PC-3 (cell line): ENCODE measurements at regions not wholly inside any gene's neighbourhood (a gene's known extent, or its start where the extent isn't known, plus 50 kb on each side); places are given as distances from the start of the nearest gene placed in this dataset.
"Not testable (repeated sequence)": the region's sequence is repeated elsewhere in the genome, so short reads cannot be mapped to it uniquely, and the experiment has no call there.

ENCODE experiments used
- ATAC-seq: fragments of 200-7000 bp; cut with Tn5 transposase; 2 replicates; pipeline ENCODE4 v1.9.1; 2020; ENCODE audit warnings: mild to moderate bottlenecking, moderate library complexity
- BruUV-seq: library from RNA; stranded (reverse); fragments of 400-500 nt; replicated peaks from 2 replicates; lab custom pipeline; 2021; lab: Mats Ljungman, UMichigan
- CTCF ChIA-PET: fragments of 300-600 bp; sonication (Branson Sonifier 250); formaldehyde crosslinking; loops from one replicate; lab custom pipeline; 2022; ENCODE audit warnings: antibody characterized with exemption; lab: Charles Lee
- POLR2A ChIA-PET: fragments of 300-600 bp; sonication (Branson Sonifier 250); formaldehyde crosslinking; loops from one replicate; lab custom pipeline; 2022; ENCODE audit warnings: antibody characterized with exemption; ENCODE audit not compliant: unreplicated experiment; lab: Charles Lee
- DNase-seq: peaks from one replicate; pipeline ENCODE4 v3.0.0-alpha.2; 2015
- H2AFZ ChIP-seq: fragments of 300-600 bp; sonication (generic); 2 replicates; pipeline ENCODE4 v1.6.0; 2016; ENCODE audit warnings: antibody characterized with exemption, low read length
- H3F3A ChIP-seq: fragments of 300-600 bp; sonication (generic); one replicate; pipeline ENCODE4 v1.6.0; 2017; ENCODE audit warnings: antibody characterized with exemption, low read length, control low read depth, mild to moderate bottlenecking; ENCODE audit not compliant: unreplicated experiment
- H3K27ac ChIP-seq: fragments of 300-600 bp; sonication (generic); 2 replicates; pipeline ENCODE4 v1.5.1; 2016; ENCODE audit warnings: mild to moderate bottlenecking, low read length
- H3K27me3 ChIP-seq: fragments of 300-600 bp; sonication (generic); 2 replicates; pipeline ENCODE4 v1.6.1; 2016; ENCODE audit warnings: low read length, mixed read lengths
- H3K36me3 ChIP-seq: fragments of 300-600 bp; sonication (generic); 2 replicates; pipeline ENCODE4 v1.6.1; 2016; ENCODE audit warnings: low read depth, mixed run types, low read length, mixed read lengths
- H3K4me1 ChIP-seq: fragments of 300-600 bp; sonication (generic); 2 replicates; pipeline ENCODE4 v1.5.1; 2016; ENCODE audit warnings: low read length; ENCODE audit not compliant: insufficient read depth
- H3K4me2 ChIP-seq: fragments of 300-600 bp; sonication (generic); 2 replicates; pipeline ENCODE4 v1.6.0; 2016; ENCODE audit warnings: low read length
- H3K4me3 ChIP-seq: fragments of 300-600 bp; sonication (generic); 2 replicates; pipeline ENCODE4 v1.5.1; 2016; ENCODE audit warnings: mild to moderate bottlenecking, low read length, mixed read lengths
- H3K79me2 ChIP-seq: fragments of 300-600 bp; sonication (generic); 2 replicates; pipeline ENCODE4 v1.6.1; 2017; ENCODE audit warnings: low read length, mixed read lengths
- H3K9ac ChIP-seq: fragments of 300-600 bp; sonication (generic); 2 replicates; pipeline ENCODE4 v1.6.0; 2016; ENCODE audit warnings: mild to moderate bottlenecking, low read length
- H3K9me2 ChIP-seq: fragments of 300-600 bp; sonication (generic); replicated peaks from 2 replicates; pipeline ENCODE4 v1.6.1; 2016; ENCODE audit warnings: mixed run types, low read length, mixed read lengths
- H3K9me3 ChIP-seq: fragments of 300-600 bp; sonication (generic); 2 replicates; pipeline ENCODE4 v1.6.1; 2016; ENCODE audit warnings: low read length, mixed read lengths
- H4K20me1 ChIP-seq: fragments of 300-600 bp; sonication (generic); 2 replicates; pipeline ENCODE4 v1.6.1; 2016; ENCODE audit warnings: low read length, mixed read lengths
- CTCF ChIP-seq: fragments of 300-600 bp; sonication (generic); conservative IDR thresholded peaks from 2 replicates; pipeline ENCODE4 v1.5.1; 2017; ENCODE audit warnings: antibody characterized with exemption, low read depth, mild to moderate bottlenecking, low read length
- EZH2 ChIP-seq: fragments of 300-600 bp; sonication (generic); IDR thresholded peaks from one replicate; pipeline ENCODE4 v1.6.1; 2017; ENCODE audit warnings: antibody characterized with exemption, mild to moderate bottlenecking, low read length; ENCODE audit not compliant: unreplicated experiment
- EZH2phosphoT487 ChIP-seq: fragments of 300-600 bp; sonication (generic); IDR thresholded peaks from 2 replicates; pipeline ENCODE4 v1.6.1; 2018; ENCODE audit warnings: mild to moderate bottlenecking, antibody characterized with exemption, low read length, borderline replicate concordance
- intact Hi-C: fragments of 100-400 bp; cut with micrococcal nuclease; formaldehyde crosslinking; loops from 2 replicates; pipeline ENCODE4 v1.9.0; 2023

DNA sequence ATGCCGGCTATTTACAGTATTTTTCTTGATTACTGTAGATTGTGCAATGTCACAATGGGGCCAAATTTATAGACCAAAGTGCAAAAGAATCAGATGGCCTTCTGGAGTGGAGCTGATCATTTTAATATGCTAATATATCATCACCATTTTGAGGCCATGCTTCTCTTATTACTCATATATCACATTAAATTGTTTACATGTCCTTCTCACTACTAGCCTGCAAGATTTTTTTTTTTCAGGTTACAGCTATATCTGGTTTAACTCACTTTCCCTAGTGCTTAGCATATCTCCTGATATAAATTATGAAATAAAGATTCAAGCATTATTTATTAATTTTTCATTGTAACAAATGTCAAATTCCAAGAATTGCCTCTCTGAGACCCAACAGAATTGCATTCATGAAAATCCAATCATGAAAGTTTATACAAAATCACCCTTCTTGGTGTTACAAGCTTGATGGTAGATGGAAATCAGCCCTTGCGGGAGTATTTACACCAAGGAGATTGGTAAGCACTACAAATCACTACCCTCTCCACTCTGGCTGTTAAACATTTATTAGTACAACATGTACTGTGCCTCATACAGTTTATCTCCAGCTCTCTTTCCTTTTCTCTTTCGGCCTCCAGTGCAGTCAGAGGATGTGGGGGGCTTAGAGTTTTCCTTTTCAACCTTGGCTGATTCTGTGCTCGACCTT is 703.9 kb downstream of the BRINP1 start:
- H3K36me3 ChIP-seq: no peaks in the 10 kb centered on the region
- H3K9ac ChIP-seq: no peak overlapping the region
- H3F3A ChIP-seq: no peaks in the 10 kb centered on the region
- H3K79me2 ChIP-seq: no peaks in the 10 kb centered on the region
- H3K9me2 ChIP-seq: no peaks in the 10 kb centered on the region
- ChIA-PET POLR2A (no interaction called here), CTCF (no interaction called here)
- H3K27ac ChIP-seq: no peak overlapping the region
- BruUV-seq: no TSS peak
- H4K20me1 ChIP-seq: no peaks in the 10 kb centered on the region
- DNase-seq: no peak
- no peak overlapping the region for H3K4me2 ChIP-seq
- H3K4me3 ChIP-seq: no peak overlapping the region
- H3K27me3 ChIP-seq: no peaks in the 10 kb centered on the region
- H3K9me3 ChIP-seq: 0 out of 2 replicates have a peak, but pooled peaks cover 4% of the 10 kb centered on the region
- intact Hi-C loops: no loop called here
- no peak overlapping the region for H2AFZ ChIP-seq
- ATAC-seq: no peak
- no peaks in the 10 kb centered on the region for H3K4me1 ChIP-seq
- no peak for TF ChIP-seq EZH2phosphoT487
- TF ChIP-seq EZH2: no peak
- TF ChIP-seq CTCF: no peak

DNA sequence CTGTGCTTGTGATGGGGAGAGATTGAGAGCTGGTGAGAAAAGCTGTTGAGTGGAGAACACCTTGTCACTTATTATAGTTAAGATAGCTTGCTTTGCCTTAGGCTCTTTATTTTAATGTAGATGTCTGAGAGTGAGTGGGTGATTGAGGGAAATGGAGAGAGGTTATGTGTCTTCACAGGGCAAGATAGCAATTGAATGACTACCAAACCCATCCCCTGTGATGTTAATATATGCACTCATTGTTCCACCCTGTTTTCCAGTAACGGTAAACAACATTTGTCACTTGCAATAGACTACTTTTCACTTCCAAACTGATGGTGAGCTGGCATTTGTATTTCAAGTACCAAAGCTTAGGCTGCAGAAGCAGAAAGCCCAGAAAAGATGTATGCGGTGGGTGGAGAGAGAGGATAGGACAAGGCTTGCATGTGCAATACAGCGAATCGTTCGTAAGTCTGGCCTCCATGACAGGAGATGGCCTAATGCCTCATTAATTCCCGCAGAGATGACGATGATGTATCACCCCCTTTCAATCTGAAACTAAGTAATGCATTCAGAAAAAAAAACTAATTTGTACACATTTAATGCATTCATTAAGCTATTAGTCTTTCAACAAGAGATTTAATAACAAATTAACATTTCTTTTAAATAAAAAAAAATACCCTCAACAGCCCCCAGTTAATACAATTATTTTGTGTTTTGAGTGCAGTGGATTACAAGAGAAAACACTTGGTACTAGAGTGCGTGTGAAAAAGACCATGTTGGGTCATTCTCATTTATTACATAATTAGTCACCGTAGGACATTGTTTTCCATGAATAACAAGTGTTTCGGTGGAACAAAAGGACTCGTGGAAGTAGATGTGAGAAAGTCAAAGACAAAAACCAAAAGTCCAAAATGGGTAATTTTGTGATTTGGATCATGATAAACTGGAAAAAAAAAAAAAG is 699.0 kb downstream of the BRINP1 start:
- no peaks in the 10 kb centered on the region for H4K20me1 ChIP-seq
- ChIA-PET POLR2A (no interaction called here), CTCF (no interaction called here)
- H3K9ac ChIP-seq: no peak overlapping the region
- TF ChIP-seq CTCF (no peak), EZH2phosphoT487 (no peak), EZH2 (no peak)
- no peak overlapping the region for H3K4me3 ChIP-seq
- DNase-seq: no peak
- intact Hi-C loops: no loop called here
- no peak overlapping the region for H3K4me2 ChIP-seq
- no peaks in the 10 kb centered on the region for H3K9me2 ChIP-seq
- H3K9me3 ChIP-seq: no peaks in the 10 kb centered on the region
- H3K36me3 ChIP-seq: no peaks in the 10 kb centered on the region
- H3F3A ChIP-seq: no peaks in the 10 kb centered on the region
- H3K27ac ChIP-seq: no peak overlapping the region
- no peaks in the 10 kb centered on the region for H3K4me1 ChIP-seq
- no peak for ATAC-seq
- no peaks in the 10 kb centered on the region for H3K27me3 ChIP-seq
- no peaks in the 10 kb centered on the region for H3K79me2 ChIP-seq
- H2AFZ ChIP-seq: no peak overlapping the region
- no TSS peak for BruUV-seq

DNA sequence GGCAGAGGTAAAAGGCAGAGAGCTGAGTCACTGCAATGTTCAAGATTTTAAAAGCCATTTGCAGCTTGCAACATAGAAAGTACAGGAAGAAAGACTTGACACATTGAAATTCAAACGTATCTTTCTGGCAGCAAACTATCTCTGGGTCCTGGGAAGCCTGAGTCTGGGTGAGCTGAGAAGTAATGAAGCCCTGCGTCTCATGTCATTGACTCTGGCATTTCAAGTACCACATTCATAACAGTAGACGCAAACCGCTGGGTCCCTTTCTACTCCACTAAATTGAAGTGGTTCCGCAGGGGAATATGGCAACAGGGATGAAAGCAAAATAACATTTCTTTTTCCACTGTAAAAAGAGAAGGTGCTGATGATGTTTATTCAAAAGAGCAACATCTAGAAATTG is 694.3 kb downstream of the BRINP1 start:
- no peaks in the 10 kb centered on the region for H4K20me1 ChIP-seq
- no peaks in the 10 kb centered on the region for H3K9me2 ChIP-seq
- no peak overlapping the region for H3K9ac ChIP-seq
- no TSS peak for BruUV-seq
- DNase-seq: no peak
- no peaks in the 10 kb centered on the region for H3K4me1 ChIP-seq
- no peak overlapping the region for H3K4me2 ChIP-seq
- H3K79me2 ChIP-seq: no peaks in the 10 kb centered on the region
- no peak overlapping the region for H3K27ac ChIP-seq
- no peaks in the 10 kb centered on the region for H3K27me3 ChIP-seq
- no peaks in the 10 kb centered on the region for H3K36me3 ChIP-seq
- H3K4me3 ChIP-seq: no peak overlapping the region
- TF ChIP-seq EZH2: no peak
- no peak for TF ChIP-seq EZH2phosphoT487
- TF ChIP-seq CTCF: no peak
- CTCF ChIA-PET: no interaction called here
- no peaks in the 10 kb centered on the region for H3F3A ChIP-seq
- H3K9me3 ChIP-seq: no peaks in the 10 kb centered on the region
- POLR2A ChIA-PET: no interaction called here
- intact Hi-C loops: no loop called here
- ATAC-seq: no peak
- H2AFZ ChIP-seq: no peak overlapping the region

GRCh38 chr9:118677936-118678653 is 691.1 kb downstream of the BRINP1 start:
- H3F3A ChIP-seq, intact Hi-C loops, H3K4me3 ChIP-seq, POLR2A ChIA-PET, H3K27me3 ChIP-seq, H3K9ac ChIP-seq, H3K9me2 ChIP-seq, DNase-seq, H4K20me1 ChIP-seq, H3K36me3 ChIP-seq, H3K9me3 ChIP-seq, CTCF ChIA-PET, H3K79me2 ChIP-seq, H3K27ac ChIP-seq, H3K4me2 ChIP-seq, ATAC-seq, BruUV-seq, H2AFZ ChIP-seq, H3K4me1 ChIP-seq: not testable (repeated sequence)
